Right lobe of liver (tissue), 6 donors: ENCODE measurements at regions not wholly inside any gene's neighbourhood (a gene's known extent, or its start where the extent isn't known, plus 50 kb on each side); places are given as distances from the start of the nearest gene placed in this dataset.

ENCODE experiments used
- ATAC-seq, 4 donors: fragments of 200-7000 bp; cut with Tn5 transposase; one replicate each; pipeline ENCODE4 v1.9.1; 2020; ENCODE audit warnings: mild to moderate bottlenecking in 4 of 4, moderate library complexity in 4 of 4
- DNase-seq, 3 donors: peaks; one replicate each; pipeline ENCODE4 v3.0.0-alpha.2; 2020
- H3K27ac ChIP-seq, 3 donors: fragments of 200-600 bp; one replicate each; pipeline ENCODE4 v1.8.0; 2022
- H3K27me3 ChIP-seq, 2 donors: fragments of 200-600 bp; one replicate each; pipeline ENCODE4 v1.8.0; 2022
- H3K36me3 ChIP-seq, 4 donors: fragments of 200-600 bp; sonication (generic) in 1 of 4; one replicate each; pipeline versions ENCODE4 v1.5.1 to v1.8.0; 2017 to 2022; ENCODE audit warnings: control low read depth in 1 of 4
- H3K4me1 ChIP-seq, 4 donors: fragments of 200-600 bp; sonication (generic) in 1 of 4; one replicate each; pipeline versions ENCODE4 v1.5.1 to v1.8.0; 2017 to 2022; ENCODE audit warnings: control low read depth in 1 of 4
- H3K4me3 ChIP-seq, 3 donors: fragments of 200-600 bp; one replicate each; pipeline ENCODE4 v1.8.0; 2022
- H3K9me3 ChIP-seq, 4 donors: fragments of 200-600 bp; sonication (generic) in 1 of 4; one replicate each; pipeline versions ENCODE4 v1.5.1 to v1.8.0; 2017 to 2022; ENCODE audit warnings: control low read depth in 1 of 4
- CTCF ChIP-seq, 4 donors: fragments of 200-600 bp in 3 of 4; fragments of 450-650 bp in 1 of 4; IDR thresholded peaks; one replicate each; pipeline versions ENCODE4 v1.5.1 to v1.8.0; 2016 to 2022; ENCODE audit warnings: antibody characterized with exemption in 4 of 4, mild to moderate bottlenecking in 2 of 4
- POLR2A ChIP-seq: fragments of 450-650 bp; IDR thresholded peaks from one replicate; pipeline ENCODE4 v1.6.1; 2017; ENCODE audit warnings: antibody characterized with exemption, mild to moderate bottlenecking
- WGBS: methylation state at CpG from one replicate; pipeline ENCODE4 v1.1.6; 2018; ENCODE audit warnings: low coverage, low lambda C conversion rate; ENCODE audit not compliant: insufficient coverage; ENCODE audit errors: missing lambda C conversion rate; 5-methylcytosine and 5-hydroxymethylcytosine counted together
- intact Hi-C, 2 donors: fragments of 100-400 bp; cut with DNase I; formaldehyde crosslinking; loops; one replicate each; pipeline versions ENCODE4 v1.11.2 to v1.14.1; 2022
- donor health status: DM: no; HTN: yes; CAD: no.
- donor health status: DM: no; HTN: no; CAD: no.
- donor health status: DM: no; HTN: no; CAD: no.
- donor health status: DM: no; HTN: yes; CAD: no.
- donor health status: DM: no; HTN: yes; CAD: no.

GRCh38 chr21:28822123-28822399, 170.6 kb downstream of the LTN1 start:
- no peak for TF ChIP-seq CTCF (IDR thresholded peaks at IDR 0.05)
- no peak for TF ChIP-seq POLR2A
- ATAC-seq: no peak
- Histone ChIP-seq H3K9me3 (no peaks in the 10 kb centered on the region), H3K4me3 (no peak overlapping the region), H3K4me1 (peaks cover 0 to 8% (median 0%) of the 10 kb centered on the region in 4 donors), H3K27me3 (no peaks in the 10 kb centered on the region), H3K27ac (no peak overlapping the region), H3K36me3 (no peaks in the 10 kb centered on the region)
- intact Hi-C loops: no loop called here
- no peak for DNase-seq

- ATAC-seq: no peak
- intact Hi-C loops: no loop called here
- Histone ChIP-seq H3K27me3 (no peaks in the 10 kb centered on the region), H3K36me3 (no peaks in the 10 kb centered on the region), H3K27ac (no peak overlapping the region), H3K4me3 (no peak overlapping the region), H3K9me3 (no peaks in the 10 kb centered on the region), H3K4me1 (peaks cover 0 to 8% (median 0%) of the 10 kb centered on the region in 4 donors)
- 85% methylated on average over 6 of the region's 6 CpGs for WGBS
- no peak for DNase-seq
- TF ChIP-seq POLR2A (no peak), CTCF (IDR thresholded peaks at IDR 0.05) (no peak)
Measured at GRCh38 chr21:28821276-28822122, 171.2 kb downstream of the LTN1 start.

GRCh38 chr21:28818663-28819278, 173.9 kb downstream of the LTN1 start:
- Histone ChIP-seq H3K36me3 (no peaks in the 10 kb centered on the region), H3K4me1 (peaks cover 0 to 8% (median 0%) of the 10 kb centered on the region in 4 donors), H3K4me3 (no peak overlapping the region), H3K27ac (no peak overlapping the region), H3K9me3 (no peaks in the 10 kb centered on the region), H3K27me3 (no peaks in the 10 kb centered on the region)
- WGBS: 72% methylated on average over 4 of the region's 4 CpGs
- intact Hi-C loops: no loop called here
- no peak for ATAC-seq
- TF ChIP-seq POLR2A (no peak), CTCF (IDR thresholded peaks at IDR 0.05) (no peak)
- no peak for DNase-seq

GRCh38 chr21:28817871-28818270, 174.8 kb downstream of the LTN1 start:
- no peaks in the 10 kb centered on the region for H3K9me3 ChIP-seq
- intact Hi-C loops: no loop called here
- DNase-seq (no peak), ATAC-seq (no peak)
- H3K27me3 ChIP-seq: no peaks in the 10 kb centered on the region
- no peak overlapping the region for H3K4me3 ChIP-seq
- H3K4me1 ChIP-seq: peaks cover 0 to 5% (median 0%) of the 10 kb centered on the region in 4 donors
- no CpG with 5 or more reads among the region's 2 CpGs for WGBS
- TF ChIP-seq POLR2A: no peak
- TF ChIP-seq CTCF (IDR thresholded peaks at IDR 0.05): no peak
- H3K27ac ChIP-seq: no peak overlapping the region
- H3K36me3 ChIP-seq: no peaks in the 10 kb centered on the region
